ENCODE measurements at regions not wholly inside any gene's neighbourhood (a gene's known extent, or its start where the extent isn't known, plus 50 kb on each side); places are given as distances from the start of the nearest gene placed in this dataset.

DNA sequence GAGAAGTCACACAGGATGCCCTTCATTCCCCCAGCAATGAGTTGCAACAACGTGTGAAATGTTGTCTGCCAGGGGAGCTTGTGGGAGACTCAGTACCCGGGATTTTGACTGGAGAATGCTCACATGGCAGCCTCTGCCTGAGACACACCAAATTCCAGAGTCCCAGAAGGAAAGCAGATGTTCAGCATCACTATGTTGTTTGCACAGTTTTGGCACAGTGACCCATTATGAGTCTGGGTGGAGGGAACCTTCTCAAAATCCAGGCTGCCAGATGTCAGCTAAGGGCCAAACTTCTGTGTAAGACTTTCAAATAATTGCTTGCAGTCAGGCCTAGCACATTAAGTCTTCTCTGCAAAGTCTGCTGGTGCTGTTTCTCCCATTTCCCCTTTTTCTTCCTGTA lies 1029.7 kb upstream of the TENM3 start:
- TF ChIP-seq, protein P1, sequence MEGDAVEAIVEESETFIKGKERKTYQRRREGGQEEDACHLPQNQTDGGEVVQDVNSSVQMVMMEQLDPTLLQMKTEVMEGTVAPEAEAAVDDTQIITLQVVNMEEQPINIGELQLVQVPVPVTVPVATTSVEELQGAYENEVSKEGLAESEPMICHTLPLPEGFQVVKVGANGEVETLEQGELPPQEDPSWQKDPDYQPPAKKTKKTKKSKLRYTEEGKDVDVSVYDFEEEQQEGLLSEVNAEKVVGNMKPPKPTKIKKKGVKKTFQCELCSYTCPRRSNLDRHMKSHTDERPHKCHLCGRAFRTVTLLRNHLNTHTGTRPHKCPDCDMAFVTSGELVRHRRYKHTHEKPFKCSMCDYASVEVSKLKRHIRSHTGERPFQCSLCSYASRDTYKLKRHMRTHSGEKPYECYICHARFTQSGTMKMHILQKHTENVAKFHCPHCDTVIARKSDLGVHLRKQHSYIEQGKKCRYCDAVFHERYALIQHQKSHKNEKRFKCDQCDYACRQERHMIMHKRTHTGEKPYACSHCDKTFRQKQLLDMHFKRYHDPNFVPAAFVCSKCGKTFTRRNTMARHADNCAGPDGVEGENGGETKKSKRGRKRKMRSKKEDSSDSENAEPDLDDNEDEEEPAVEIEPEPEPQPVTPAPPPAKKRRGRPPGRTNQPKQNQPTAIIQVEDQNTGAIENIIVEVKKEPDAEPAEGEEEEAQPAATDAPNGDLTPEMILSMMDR (IDR thresholded peaks at IDR 0.05; ENCODE audit: control insufficient read depth, insufficient read depth, low read depth, low read length, missing control alignments), result no peak
- H3K4me3 ChIP-seq (ENCODE audit: control insufficient read depth, low read depth, low read length), result no peak overlapping the region

DNA sequence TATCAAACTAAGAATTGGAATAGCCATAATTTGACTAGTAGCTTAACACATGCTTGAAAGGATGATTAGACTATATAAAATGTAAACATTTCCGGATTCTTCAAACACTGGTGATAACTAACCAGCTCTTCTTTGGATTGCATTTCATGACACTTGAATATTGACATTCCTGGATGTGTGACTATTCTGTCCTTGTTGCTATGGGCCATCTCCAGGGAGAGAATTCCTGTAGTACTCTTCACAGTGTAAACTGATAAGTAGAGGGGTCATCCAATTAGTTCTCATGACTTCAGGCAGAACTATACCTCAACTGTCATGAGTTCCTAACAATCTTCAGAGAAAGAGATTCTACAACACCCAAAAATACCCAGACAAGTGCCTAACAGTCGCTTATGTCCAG lies 1026.7 kb upstream of the TENM3 start:
- DNase-seq (ENCODE audit: low read depth), result no peak
- TF ChIP-seq, protein P1 (IDR thresholded peaks at IDR 0.05; ENCODE audit: control insufficient read depth, insufficient read depth, low read depth, low read length, missing control alignments), result no peak
- no peak overlapping the region for H3K4me3 ChIP-seq (ENCODE audit: control insufficient read depth, low read depth, low read length)

More for the DNA sequence above, 1029.7 kb upstream of the TENM3 start:
- DNase-seq (ENCODE audit: low read depth), result no peak

DNA sequence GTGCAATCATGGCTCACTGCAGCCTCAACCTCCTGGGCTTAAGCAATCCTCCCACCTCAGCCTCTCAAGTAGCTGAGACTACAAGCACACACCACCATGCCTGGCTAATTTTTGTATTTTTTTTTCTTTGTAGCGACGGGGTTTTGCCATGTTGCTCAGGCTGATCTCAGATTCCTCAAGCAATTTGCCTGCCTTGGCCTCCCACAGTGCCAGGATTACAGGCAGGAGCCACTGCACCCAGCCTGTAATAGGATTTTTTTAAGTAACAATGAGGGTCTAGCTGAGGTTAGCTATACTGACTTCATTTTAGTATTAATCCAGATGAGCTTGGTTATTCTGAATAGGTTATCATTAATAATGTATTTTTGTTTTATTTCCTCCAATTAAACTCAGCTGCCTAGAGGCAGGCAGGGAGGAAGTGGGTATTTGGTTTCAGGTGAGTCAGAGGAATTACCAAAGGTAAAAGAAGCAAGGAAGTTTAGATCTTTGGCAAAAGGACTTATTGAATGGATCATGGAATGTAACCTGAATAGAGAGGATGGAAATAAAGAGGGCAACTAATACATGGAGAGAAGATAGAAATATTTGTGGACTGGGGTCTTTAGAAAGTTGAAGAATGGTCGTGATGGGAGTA lies 1023.3 kb upstream of the TENM3 start:
- TF ChIP-seq, protein P1 (IDR thresholded peaks at IDR 0.05; ENCODE audit: control insufficient read depth, insufficient read depth, low read depth, low read length, missing control alignments), result no peak
- H3K4me3 ChIP-seq (ENCODE audit: control insufficient read depth, low read depth, low read length), result no peak overlapping the region
- DNase-seq (ENCODE audit: low read depth), result no peak

DNA sequence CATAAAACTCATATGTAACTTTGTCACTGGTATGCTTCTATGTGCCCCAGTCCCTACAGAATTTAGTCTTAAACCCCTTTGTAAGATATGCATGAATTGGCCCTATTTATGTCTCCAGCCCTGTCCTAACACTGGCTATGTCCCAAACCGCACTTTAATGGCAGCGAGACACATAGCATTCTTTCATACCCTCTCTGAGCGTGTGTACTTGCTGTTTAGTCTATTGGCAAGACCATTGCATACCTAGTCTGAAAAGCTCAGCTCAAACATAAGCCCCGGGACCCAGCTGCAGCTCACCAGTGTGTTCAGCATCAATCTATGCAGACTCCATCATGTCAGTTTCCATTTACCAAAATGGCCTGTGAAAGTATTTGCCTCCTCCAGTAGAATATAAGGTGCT lies 1018.4 kb upstream of the TENM3 start:
- TF ChIP-seq, protein P1 (IDR thresholded peaks at IDR 0.05; ENCODE audit: control insufficient read depth, insufficient read depth, low read depth, low read length, missing control alignments), result no peak
- DNase-seq (ENCODE audit: low read depth), result no peak
- no peak overlapping the region for H3K4me3 ChIP-seq (ENCODE audit: control insufficient read depth, low read depth, low read length)

DNA sequence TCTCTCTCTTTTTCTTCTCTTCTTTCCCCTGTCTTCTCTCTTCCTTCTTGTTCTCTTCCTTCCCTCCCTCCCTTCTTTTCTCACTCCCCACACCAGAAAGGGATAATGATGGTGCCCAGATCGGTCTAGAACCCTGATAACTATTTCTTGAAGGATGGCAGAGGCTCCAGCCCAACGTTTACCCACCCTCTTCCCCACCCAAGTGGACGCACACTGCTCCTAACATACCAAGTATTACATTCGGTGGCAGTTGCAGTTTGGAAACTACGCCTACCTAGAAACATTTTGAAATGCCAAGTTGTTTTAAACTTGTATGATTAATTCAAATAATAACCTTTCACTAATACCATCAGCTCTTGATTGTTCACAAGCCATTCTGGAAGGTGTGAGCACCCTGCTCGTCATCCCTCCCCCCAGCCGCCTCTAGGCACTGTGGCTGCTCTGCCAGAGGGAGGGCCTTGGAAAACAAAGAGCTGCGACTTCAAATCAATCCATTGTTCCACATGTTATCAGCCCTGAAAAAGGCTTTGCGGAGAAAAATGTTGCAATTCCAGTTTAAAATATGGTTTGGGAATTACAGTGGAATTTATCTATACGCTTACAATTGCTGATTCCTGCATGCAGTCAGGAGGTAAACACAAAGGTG lies 1017.5 kb upstream of the TENM3 start:
- TF ChIP-seq, protein P1 (IDR thresholded peaks at IDR 0.05; ENCODE audit: control insufficient read depth, insufficient read depth, low read depth, low read length, missing control alignments), result no peak
- no peak for DNase-seq (ENCODE audit: low read depth)
- H3K4me3 ChIP-seq (ENCODE audit: control insufficient read depth, low read depth, low read length), result no peak overlapping the region

DNA sequence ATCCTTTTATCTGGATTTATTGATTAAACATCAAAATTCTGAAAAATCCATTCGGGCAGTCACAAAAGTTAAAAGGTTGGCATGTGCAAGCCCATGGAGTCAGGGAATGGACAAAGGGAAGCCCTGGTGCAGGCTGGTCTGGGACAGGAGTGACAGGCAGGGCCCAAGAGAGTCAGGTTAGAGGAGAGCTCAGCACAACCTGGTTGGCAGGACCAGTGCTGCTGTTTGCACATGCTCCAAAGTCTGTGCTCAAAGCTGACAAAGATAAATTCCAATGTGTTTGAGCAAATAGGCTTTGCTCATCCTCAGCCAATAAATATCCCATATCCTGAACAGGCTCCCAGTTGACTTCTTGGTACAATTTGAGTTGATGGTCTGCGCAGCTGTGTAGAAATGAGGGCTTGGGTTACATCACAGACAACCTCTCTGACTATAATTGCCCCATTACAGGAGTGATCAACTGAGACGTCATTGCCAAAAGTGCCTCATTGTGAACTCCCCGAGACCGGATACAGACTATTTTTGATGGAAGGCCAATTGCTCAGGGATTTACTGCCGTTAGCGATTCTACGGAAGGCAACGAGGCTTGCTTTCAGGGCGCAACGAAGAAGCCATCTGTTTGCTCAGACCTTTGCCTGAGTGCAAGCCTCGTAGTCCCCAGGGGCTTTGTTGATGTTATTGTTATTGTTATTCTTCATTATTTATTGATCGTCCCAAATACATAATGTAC lies 1008.1 kb upstream of the TENM3 start:
- no peak for DNase-seq (ENCODE audit: low read depth)
- TF ChIP-seq, protein P1 (IDR thresholded peaks at IDR 0.05; ENCODE audit: control insufficient read depth, insufficient read depth, low read depth, low read length, missing control alignments), result no peak
- no peak overlapping the region for H3K4me3 ChIP-seq (ENCODE audit: control insufficient read depth, low read depth, low read length)

All from AG09309 (cell line).